ENCODE measurements at regions not wholly inside any gene's neighbourhood (a gene's known extent, or its start where the extent isn't known, plus 50 kb on each side); places are given as distances from the start of the nearest gene placed in this dataset.

GRCh38 chr14:83419420-83419819 lies 1885.8 kb upstream of the SEL1L start:
- no peak for DNase-seq (ENCODE audit: low read depth in 2 of 2)

DNA sequence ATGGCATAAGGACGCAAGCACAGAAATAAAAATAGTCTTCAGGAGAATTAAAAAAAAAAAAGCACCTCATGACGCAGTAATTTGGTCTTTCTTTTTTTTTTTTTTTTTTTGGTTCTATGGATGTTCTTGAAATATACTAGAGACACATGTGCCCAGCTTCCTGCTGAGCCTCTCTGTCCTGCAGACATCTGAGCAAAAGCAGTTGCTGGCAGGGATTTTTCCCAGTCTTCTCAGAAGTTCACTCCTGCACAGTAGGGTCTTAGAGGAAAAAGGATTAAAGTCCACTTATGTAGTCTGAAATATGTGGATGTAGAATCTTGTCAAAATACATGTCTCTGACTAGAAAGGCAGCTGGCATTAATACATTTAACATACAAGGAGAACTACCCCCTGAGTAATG lies 1888.1 kb upstream of the SEL1L start:
- no peak for DNase-seq (ENCODE audit: low read depth in 2 of 2)

DNA sequence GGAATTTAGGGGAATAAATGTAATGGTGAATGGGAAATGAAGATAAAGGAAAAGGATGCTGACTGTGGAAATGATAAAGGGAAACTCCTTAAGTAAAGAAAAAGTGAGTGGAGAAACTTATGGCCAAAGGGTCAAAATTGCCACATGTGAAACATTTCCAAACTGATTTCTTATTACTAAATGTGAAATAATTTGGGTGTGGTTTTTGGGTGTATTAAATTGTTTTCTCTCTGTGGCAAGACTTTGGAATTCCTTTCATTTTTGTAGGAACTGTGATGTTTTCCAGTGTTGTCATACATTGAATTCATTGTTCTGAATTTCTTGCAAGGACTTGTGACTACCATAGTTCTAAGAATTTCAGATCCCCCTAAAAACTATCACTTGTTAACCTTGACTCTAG lies 1891.5 kb upstream of the SEL1L start:
- DNase-seq (ENCODE audit: low read depth in 2 of 2) = no peak

GRCh38 chr14:83425706-83426105 lies 1892.1 kb upstream of the SEL1L start:
- DNase-seq (ENCODE audit: low read depth in 2 of 2) = no peak

- DNase-seq (ENCODE audit: low read depth in 2 of 2) = no peak
These were observed 1900.0 kb upstream of the SEL1L start for GRCh38 chr14:83433618-83434017.

- DNase-seq (ENCODE audit: low read depth in 2 of 2) = no peak
These were observed 1908.1 kb upstream of the SEL1L start for GRCh38 chr14:83441801-83442200.

GRCh38 chr14:83455561-83455960 lies 1921.9 kb upstream of the SEL1L start:
- no peak for DNase-seq (ENCODE audit: low read depth in 2 of 2)

DNA sequence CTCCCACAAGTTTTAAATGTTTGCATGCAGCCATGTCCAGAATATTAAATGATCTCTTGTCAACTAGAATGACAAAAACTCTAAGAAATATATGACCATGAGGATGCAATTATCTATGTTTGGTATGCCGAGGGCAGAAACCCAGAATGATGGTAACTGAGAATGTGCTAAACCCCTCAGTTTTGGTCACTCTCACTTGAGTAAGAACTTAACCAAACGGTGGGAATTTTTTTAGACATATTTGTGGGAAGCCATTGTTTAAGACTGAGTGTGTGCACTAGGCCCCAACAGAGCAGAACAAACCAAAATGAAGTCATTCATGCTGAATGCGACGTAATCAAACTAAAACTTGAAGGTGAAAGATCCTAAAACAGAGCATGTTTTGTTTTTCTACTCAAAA lies 1927.9 kb upstream of the SEL1L start:
- no peak for DNase-seq (ENCODE audit: low read depth in 2 of 2)

DNA sequence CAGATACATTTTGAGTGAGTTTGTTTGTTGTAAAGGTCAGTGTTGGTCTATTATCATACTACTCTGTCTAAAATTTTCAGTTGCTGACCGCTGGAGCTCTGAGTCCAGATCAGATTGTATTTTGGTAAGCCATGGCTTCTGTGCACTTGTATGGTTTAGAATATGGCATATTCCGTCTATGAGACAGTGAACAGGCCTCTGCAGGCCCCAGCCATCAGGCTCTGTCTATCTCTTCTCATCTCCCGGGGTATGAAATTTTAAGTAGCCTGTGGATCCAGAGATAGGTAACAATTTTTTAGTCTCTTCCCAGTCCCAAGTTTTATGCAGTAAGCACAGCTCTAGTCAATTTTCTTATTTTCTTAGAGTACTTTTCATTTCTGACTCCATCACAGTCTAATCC lies 1929.1 kb upstream of the SEL1L start:
- no peak for DNase-seq (ENCODE audit: low read depth in 2 of 2)

GRCh38 chr14:83463500-83464098 lies 1929.9 kb upstream of the SEL1L start:
- no peak for DNase-seq (ENCODE audit: low read depth in 2 of 2)

GRCh38 chr14:83467811-83468210 lies 1934.2 kb upstream of the SEL1L start:
- no peak for DNase-seq (ENCODE audit: low read depth in 2 of 2)

- no peak for DNase-seq (ENCODE audit: low read depth in 2 of 2)
These were observed 1936.8 kb upstream of the SEL1L start for GRCh38 chr14:83470466-83470865.

- DNase-seq (ENCODE audit: low read depth in 2 of 2) = no peak
These were observed 1937.5 kb upstream of the SEL1L start for GRCh38 chr14:83470959-83471695.

- DNase-seq (ENCODE audit: low read depth in 2 of 2) = no peak
These were observed 1940.0 kb upstream of the SEL1L start for GRCh38 chr14:83473416-83474235.

GRCh38 chr14:83478741-83479140 lies 1945.1 kb upstream of the SEL1L start:
- no peak for DNase-seq (ENCODE audit: low read depth in 2 of 2)

DNA sequence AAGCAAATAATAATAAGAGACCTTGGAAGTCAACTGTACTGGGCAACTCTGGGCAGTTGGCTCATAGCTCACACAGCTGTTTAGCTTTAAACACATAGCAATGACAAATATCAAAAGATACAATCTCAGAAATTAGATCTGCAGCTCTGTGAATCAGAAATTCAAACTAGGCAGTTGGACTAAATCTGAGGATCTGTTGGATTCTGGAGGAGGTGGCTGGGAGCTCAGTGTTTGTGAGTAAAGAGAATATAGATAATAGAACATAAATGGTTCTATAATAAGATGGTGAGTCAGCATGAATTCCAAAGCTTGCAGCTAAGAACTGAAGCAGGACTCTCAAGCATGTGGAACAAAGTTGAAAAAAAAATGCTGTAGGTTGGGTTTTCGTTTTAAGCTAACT lies 1949.4 kb upstream of the SEL1L start:
- DNase-seq (ENCODE audit: low read depth in 2 of 2) = no peak

DNA sequence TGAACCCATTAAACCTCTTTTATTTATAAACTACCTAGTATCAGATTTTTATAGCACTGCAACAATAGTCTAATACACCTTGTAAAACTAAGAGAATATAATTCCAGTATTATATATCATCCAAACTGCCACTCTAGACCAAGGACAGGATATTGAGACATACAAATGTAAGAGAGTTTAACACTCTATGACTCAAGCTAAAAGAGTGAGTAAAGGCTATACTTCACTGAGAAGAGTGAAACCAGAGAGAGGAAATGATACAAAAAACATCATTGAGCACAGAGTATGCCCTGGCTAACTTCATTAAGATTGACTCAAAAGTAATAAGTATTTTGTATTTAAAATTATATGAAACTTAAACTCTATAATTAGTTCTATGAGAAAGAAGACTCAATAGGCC lies 1951.9 kb upstream of the SEL1L start:
- DNase-seq (ENCODE audit: low read depth in 2 of 2) = no peak

DNA sequence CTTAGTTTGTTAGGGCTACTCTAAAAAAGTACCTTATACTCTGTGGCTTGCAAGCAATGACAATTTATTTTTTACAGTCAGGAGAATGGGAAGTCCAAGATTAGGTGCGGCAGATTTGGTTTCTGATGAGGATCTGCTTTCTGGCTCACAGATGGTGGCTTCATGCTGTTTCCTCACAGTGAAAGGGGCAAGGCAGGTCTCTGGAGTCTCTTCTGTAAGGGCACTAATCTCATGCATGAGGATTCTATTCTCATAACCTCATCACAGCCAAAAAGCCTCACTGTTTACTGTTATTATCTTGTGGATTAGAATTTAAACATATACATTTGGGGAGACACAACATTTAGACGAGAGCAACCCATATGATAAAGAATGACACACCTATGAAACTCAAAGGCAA lies 1957.4 kb upstream of the SEL1L start:
- DNase-seq (ENCODE audit: low read depth in 2 of 2) = no peak

DNA sequence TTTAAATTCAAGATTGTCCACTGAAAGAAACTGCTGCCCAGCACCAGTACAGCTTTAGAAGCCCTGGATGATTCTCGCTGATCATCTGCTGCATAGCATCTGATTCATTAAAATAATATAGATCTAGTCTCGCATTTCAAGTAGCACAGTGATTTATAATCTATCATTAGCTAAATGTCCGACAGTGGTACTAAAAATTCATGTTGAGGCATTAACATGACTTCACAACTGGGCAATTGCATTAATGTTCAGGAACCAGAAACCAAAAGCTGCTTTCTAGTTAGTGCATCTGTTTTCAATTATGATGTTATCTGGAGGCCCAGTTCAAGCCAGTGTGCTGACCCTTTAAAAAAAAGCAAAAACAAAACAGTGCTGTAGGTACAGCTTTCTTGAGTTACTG lies 1987.2 kb upstream of the SEL1L start:
- no peak for DNase-seq (ENCODE audit: low read depth in 2 of 2)

DNA sequence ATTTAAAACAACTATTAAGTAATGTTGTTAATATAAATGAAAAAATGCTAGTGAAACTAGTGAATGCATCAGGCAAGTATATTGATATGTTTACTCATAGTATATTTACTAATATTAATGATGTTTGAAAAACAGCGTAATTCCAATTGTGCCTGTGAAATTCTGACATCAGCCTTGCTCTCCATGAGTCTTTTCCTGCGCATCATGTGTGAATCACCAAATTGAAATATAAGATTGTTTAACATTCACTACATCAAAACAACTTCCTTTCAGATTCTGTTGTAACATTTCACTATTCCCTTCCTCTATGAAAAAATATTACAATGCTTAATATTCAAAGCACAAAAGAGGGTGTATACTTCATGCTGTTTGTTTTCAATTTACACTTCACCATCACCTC lies 1995.9 kb upstream of the SEL1L start:
- no peak for DNase-seq (ENCODE audit: low read depth in 2 of 2)

DNA sequence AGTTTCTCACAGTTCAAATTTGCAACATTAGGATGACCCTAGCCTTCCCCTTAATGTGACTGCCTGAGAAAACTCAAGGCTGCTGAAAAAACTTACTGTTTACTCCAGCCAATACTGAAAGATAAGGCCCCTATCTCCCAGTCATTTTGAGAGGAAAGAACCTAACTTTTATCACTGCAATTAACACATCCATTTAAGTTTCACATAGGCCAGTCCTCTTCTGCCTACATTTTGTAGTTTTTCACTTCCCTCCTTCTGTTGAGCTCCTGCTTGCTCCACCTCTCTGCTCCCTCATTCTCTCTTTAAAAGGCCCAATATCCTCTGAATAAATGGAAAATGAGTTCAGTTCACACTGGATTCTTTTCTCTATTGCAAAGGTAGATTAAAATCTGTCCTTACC lies 1996.2 kb upstream of the FLRT2 start:
- DNase-seq (ENCODE audit: low read depth in 2 of 2) = no peak

DNA sequence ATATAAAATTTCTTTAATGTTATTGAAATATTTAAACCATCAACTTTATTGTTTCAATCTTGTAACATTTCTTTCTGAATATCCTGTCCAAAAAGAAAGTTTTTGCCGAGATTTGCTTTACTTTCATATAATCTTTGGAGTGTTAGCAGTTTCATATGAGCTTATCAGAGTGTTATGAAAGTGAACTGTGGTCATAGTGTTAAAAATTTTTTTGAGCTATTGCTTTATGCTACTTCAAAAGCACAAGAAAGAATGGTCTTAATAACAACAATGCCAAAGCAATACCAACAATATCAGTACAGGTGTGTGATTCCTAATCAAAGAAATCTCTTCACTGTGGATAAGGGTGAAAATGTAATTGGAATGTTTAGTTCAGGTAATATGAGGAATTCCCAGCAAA lies 1994.9 kb upstream of the FLRT2 start:
- no peak for DNase-seq (ENCODE audit: low read depth in 2 of 2)

DNA sequence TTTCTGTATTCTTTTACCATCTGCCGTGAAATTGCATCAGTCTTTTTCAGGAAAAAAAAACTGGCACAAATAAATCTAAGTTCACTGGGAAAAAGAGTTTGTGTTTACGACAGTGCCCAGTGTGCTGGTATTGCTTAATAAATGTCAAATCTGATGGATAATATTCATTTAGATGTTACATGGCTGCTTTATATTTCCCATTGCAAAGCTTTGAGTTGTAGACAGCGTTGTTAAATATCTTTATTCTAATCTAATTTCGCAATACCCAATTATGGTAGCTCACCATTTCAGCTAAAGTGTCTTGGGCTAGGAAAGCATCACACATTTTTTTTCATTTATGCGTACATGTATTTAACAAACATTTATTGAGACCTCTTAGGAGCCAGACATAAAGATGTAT lies 1994.5 kb upstream of the FLRT2 start:
- DNase-seq (ENCODE audit: low read depth in 2 of 2) = no peak
